ENCODE measurements at regions not wholly inside any gene's neighbourhood (a gene's known extent, or its start where the extent isn't known, plus 50 kb on each side); places are given as distances from the start of the nearest gene placed in this dataset.

DNA sequence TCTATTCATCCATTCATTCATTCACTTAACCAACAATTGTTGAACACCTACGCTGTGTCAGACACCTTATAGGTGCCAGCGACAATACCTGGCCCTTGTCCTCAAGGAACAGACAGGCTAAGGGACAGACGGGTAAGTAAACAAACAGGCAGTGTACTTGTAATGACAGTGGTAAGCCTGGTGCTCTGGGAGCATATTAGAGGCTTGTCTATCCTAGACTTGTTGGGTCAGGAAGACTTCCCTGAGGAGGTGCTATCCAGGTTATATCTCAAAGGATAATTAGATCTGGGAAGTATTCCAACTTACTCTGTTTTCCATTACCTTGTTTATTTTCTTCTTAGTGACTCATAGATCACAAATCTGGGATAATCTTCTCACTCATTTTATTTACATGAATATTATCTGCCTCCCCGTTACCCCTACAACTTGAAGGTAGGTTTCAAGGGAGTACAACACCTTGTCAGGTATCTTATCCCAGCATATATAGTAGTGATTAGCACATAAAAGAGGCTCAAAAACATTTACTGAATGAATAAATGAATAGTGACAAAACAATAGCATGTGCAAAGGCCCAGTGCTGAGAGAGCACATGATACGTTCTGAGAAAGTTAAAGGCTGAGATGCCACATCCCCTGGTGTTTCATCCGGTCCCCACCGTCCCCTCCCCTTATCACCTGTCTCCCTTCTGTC is 75.3 kb upstream of the NCAM1 start:
- H3K4me1 Mint-ChIP-seq (ENCODE audit: low read depth) = peaks cover 3% of the 10 kb centered on the region
- no peak for DNase-seq
- ChIA-PET CTCF (no interaction called here), POLR2A (no interaction called here)
- no peak overlapping the region for H3K27ac Mint-ChIP-seq
- no peaks in the 10 kb centered on the region for H3K27me3 Mint-ChIP-seq
- H3K9me3 Mint-ChIP-seq = peaks cover 1% of the 10 kb centered on the region
- intact Hi-C loops (cut with micrococcal nuclease) = no loop called here
- TF ChIP-seq CTCF (IDR thresholded peaks at IDR 0.05) = no peak
- no peak for ATAC-seq
- H3K36me3 Mint-ChIP-seq (ENCODE audit: low read depth) = no peaks in the 10 kb centered on the region
- no peak overlapping the region for H3K4me3 Mint-ChIP-seq

DNA sequence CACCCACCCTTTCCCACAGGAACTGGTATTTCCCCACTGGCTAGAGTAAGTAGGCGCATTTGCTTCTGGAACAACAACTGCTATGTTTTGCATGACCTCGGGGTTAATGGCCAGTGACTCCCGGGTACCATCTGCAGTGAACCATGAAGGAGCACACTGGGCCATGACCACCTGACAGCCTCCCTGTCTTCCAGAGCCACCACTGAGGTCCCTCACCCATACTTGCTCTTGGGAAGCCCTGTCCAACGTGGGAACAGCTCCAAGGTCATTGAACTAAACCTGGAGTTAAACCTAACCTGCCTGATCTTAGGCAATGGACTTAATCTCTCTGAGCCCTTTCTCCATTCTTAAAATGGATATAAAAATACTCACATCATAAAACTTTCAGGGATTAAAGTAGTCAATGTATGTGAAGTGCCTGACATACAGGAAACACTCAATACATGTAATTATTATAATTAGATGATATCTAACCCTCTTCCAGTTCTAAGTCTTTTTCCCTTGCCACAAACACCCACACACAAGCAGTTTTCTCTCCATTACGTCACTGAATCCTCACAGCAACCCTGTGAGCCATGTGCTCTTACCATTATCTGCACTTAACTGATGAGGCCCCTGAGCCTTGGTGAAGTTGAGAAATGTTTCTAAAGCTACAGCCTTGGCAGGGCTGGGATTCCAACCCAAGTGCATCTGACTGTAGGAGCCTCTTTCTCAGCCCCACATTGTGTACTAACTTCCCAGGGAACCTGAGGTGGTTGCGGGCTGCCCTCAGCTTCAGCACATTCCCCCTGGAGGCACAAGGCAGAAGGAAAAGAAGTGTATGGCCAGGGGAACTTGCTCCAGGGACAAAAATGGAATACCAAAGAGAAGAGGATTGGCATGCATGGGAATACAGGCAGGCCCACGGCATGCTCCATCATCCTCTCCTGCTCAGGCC is 74.5 kb upstream of the NCAM1 start:
- DNase-seq (no peak), ATAC-seq (no peak)
- Mint-ChIP-seq H3K27ac (no peak overlapping the region), H3K27me3 (no peaks in the 10 kb centered on the region), H3K9me3 (no peaks in the 10 kb centered on the region), H3K36me3 (ENCODE audit: low read depth) (no peaks in the 10 kb centered on the region), H3K4me3 (no peak overlapping the region), H3K4me1 (ENCODE audit: low read depth) (peaks cover 3% of the 10 kb centered on the region)
- CTCF ChIA-PET = no interaction called here
- TF ChIP-seq CTCF (IDR thresholded peaks at IDR 0.05) = no peak
- intact Hi-C loops (cut with micrococcal nuclease) = no loop called here
- POLR2A ChIA-PET = no interaction called here

DNA sequence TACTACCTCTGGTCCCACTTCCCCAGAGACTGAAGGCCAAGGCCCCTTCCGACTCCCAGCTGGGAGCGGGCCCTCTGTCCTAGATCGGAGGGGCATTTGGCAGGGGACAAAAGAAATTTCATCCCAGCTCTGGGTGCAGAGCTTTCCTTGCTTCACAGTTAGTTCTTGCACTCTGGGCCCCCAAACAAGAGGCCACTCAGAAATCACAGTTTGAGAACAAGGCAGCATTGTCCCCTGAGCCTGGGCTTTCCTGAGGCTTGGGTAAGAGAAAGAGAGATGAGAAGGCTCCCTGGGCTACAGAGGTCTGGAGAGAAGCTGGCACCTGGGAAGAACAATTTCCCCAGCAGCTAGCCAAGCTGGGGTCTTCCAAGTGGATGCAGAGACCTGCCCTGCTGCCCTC is 71.8 kb upstream of the NCAM1 start:
- intact Hi-C loops (cut with micrococcal nuclease) = no loop called here
- Mint-ChIP-seq H3K9me3 (no peaks in the 10 kb centered on the region), H3K4me3 (no peak overlapping the region), H3K36me3 (ENCODE audit: low read depth) (no peaks in the 10 kb centered on the region), H3K4me1 (ENCODE audit: low read depth) (peaks cover 3% of the 10 kb centered on the region), H3K27ac (no peak overlapping the region), H3K27me3 (peaks cover 5% of the 10 kb centered on the region)
- no peak for ATAC-seq
- no peak for DNase-seq
- POLR2A ChIA-PET = interaction anchor here (0.5 kb wide), 1 partner anchor 354 kb away, joined by 3 read pairs; no protein-coding TSS in a partner anchor
- CTCF ChIA-PET = no interaction called here
- no peak for TF ChIP-seq CTCF (IDR thresholded peaks at IDR 0.05)

DNA sequence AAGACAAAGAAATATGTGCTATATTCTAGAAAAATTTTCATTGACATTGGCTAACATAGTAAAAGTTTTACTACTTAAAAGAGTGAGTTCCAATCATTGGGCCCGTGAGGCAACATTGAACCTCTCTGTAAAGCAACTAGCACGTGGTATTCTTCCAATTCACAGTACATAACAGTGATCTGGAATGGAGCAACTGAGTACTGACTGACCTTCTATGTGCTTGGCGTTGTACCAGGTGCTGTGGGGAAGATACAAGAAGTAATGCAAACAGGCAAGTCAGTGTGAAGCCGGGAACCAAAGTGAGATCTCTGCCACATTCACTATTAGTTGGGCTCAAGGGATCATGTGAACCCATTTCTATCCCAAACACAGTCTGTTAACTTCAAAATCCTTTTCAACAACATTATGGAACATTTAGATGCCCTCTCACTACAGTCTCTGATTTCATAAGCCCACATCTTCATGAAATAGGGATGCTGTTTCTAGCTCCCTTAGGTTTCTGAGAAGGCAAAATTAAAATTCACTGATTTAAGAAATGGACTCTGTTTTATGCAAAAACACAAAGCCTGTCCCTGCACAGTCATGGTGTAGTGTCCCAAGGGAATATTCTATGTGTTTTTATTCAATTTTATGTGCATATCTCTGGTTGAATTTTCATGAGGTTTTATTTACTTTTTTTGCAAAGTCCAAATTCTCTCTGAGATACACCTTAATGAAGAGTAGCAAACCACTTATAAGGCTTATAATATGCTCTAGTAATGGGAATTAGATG is 61.8 kb upstream of the NCAM1 start:
- no peak overlapping the region for H3K27ac Mint-ChIP-seq
- no peak for DNase-seq
- no peaks in the 10 kb centered on the region for H3K9me3 Mint-ChIP-seq
- POLR2A ChIA-PET = no interaction called here
- ATAC-seq = no peak
- no peaks in the 10 kb centered on the region for H3K36me3 Mint-ChIP-seq (ENCODE audit: low read depth)
- no peaks in the 10 kb centered on the region for H3K27me3 Mint-ChIP-seq
- H3K4me1 Mint-ChIP-seq (ENCODE audit: low read depth) = no peaks in the 10 kb centered on the region
- intact Hi-C loops (cut with micrococcal nuclease) = no loop called here
- CTCF ChIA-PET = no interaction called here
- no peak overlapping the region for H3K4me3 Mint-ChIP-seq
- TF ChIP-seq CTCF (IDR thresholded peaks at IDR 0.05) = no peak

Data from activated CD8-positive, alpha-beta T cell treated with anti-CD3 and anti-CD28 coated beads for 36 hours (primary cell).